HT1080 (cell line): ENCODE measurements at regions not wholly inside any gene's neighbourhood (a gene's known extent, or its start where the extent isn't known, plus 50 kb on each side); places are given as distances from the start of the nearest gene placed in this dataset.
A peak's percentile ranks its signal among the peaks of the same experiment; 100 is the strongest.

ENCODE experiments used
- DNase-seq: peaks from one replicate; pipeline ENCODE4 v3.0.0-alpha.2; 2015; ENCODE audit warnings: low read depth

GRCh38 chr16:79800016-79800608 is 199.6 kb upstream of the MAF start:
- no peak for DNase-seq

GRCh38 chr16:79798416-79799053 is 198.0 kb upstream of the MAF start:
- DNase-seq, result no peak

- no peak for DNase-seq
Observed at GRCh38 chr16:79797486-79797885, 196.9 kb upstream of the MAF start.

- DNase-seq, result peak; percentile 12
Observed at GRCh38 chr16:79795556-79795955, 195.0 kb upstream of the MAF start.

- DNase-seq, result no peak
Observed at GRCh38 chr16:79794941-79795340, 194.4 kb upstream of the MAF start.

- DNase-seq, result no peak
Observed at GRCh38 chr16:79792664-79793351, 192.3 kb upstream of the MAF start.

GRCh38 chr16:79792076-79792475 is 191.5 kb upstream of the MAF start:
- no peak for DNase-seq

GRCh38 chr16:79790854-79791253 is 190.3 kb upstream of the MAF start:
- no peak for DNase-seq

- DNase-seq, result no peak
Observed at GRCh38 chr16:79788949-79789348, 188.4 kb upstream of the MAF start.

- DNase-seq, result no peak
Observed at GRCh38 chr16:79786389-79786788, 185.9 kb upstream of the MAF start.

GRCh38 chr16:79784007-79784406 is 183.5 kb upstream of the MAF start:
- no peak for DNase-seq

- DNase-seq, result no peak
Observed at GRCh38 chr16:79777679-79778078, 177.1 kb upstream of the MAF start.

- no peak for DNase-seq
Observed at GRCh38 chr16:79776243-79776847, 175.8 kb upstream of the MAF start.

GRCh38 chr16:79772784-79773183 is 172.2 kb upstream of the MAF start:
- no peak for DNase-seq

GRCh38 chr16:79772048-79772447 is 171.5 kb upstream of the MAF start:
- no peak for DNase-seq

GRCh38 chr16:79770244-79771064 is 169.9 kb upstream of the MAF start:
- peak; percentile 61 for DNase-seq

- no peak for DNase-seq
Observed at GRCh38 chr16:79769928-79770243, 169.3 kb upstream of the MAF start.

GRCh38 chr16:79769270-79769927 is 168.9 kb upstream of the MAF start:
- DNase-seq, result no peak

- no peak for DNase-seq
Observed at GRCh38 chr16:79768276-79768970, 167.9 kb upstream of the MAF start.

- peak; percentile 28 for DNase-seq
Observed at GRCh38 chr16:79767421-79768275, 167.1 kb upstream of the MAF start.
